Lower lobe of right lung (tissue), 2 donors: ENCODE measurements at regions not wholly inside any gene's neighbourhood (a gene's known extent, or its start where the extent isn't known, plus 50 kb on each side); places are given as distances from the start of the nearest gene placed in this dataset.

Source experiments
- ATAC-seq, 2 donors: fragments of 200-7000 bp; cut with Tn5 transposase; one replicate each; pipeline ENCODE4 v1.9.1; 2020 to 2022; ENCODE audit warnings: mild to moderate bottlenecking in 2 of 2, moderate library complexity in 2 of 2
- DNase-seq: peaks from one replicate; pipeline ENCODE4 v3.0.0-alpha.2; 2020
- H3K27ac ChIP-seq: fragments of 200-600 bp; one replicate; pipeline ENCODE4 v1.8.0; 2022
- H3K27me3 ChIP-seq: fragments of 200-600 bp; one replicate; pipeline ENCODE4 v1.8.0; 2022; ENCODE audit warnings: low read depth
- H3K36me3 ChIP-seq: fragments of 200-600 bp; one replicate; pipeline ENCODE4 v1.8.0; 2022; ENCODE audit warnings: mild to moderate bottlenecking
- H3K4me1 ChIP-seq: fragments of 200-600 bp; one replicate; pipeline ENCODE4 v1.8.0; 2022
- H3K4me3 ChIP-seq: fragments of 200-600 bp; one replicate; pipeline ENCODE4 v1.8.0; 2022; ENCODE audit warnings: mild to moderate bottlenecking
- H3K9me3 ChIP-seq: fragments of 200-600 bp; one replicate; pipeline ENCODE4 v1.8.0; 2022
- intact Hi-C: fragments of 100-400 bp; cut with DNase I; formaldehyde crosslinking; loops from one replicate; pipeline ENCODE4 v1.11.0; 2022
- TF ChIP-seq, protein P1 (sequence below): fragments of 200-600 bp; IDR thresholded peaks from one replicate; pipeline ENCODE4 v1.8.0; 2022; ENCODE audit warnings: antibody characterized with exemption, mild to moderate bottlenecking
- donor health status: DM: no; HTN: yes; CAD: no; lungs with severe emphysema.

DNA sequence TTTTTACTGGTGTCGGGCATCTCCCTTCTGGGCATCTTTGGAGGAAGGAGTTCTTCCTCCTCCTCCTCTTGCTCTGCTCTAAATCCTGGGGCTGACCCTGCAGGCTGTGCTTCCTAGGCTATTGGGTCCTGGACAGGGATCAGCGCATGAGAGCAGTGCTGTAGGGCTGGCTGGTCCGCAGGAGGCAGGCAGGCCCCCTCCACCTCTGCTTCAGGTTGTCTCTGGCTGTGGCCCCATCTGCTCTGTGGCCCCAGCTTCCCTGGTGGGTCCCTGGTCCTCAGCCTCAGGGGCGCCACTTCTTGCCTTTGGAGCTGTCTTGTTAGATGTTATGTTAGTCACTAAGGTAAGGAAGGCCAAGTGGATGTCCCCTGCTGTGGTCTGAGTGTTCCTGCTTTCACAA lies 237.3 kb upstream of the PITRM1 start:
- TF ChIP-seq, protein P1, sequence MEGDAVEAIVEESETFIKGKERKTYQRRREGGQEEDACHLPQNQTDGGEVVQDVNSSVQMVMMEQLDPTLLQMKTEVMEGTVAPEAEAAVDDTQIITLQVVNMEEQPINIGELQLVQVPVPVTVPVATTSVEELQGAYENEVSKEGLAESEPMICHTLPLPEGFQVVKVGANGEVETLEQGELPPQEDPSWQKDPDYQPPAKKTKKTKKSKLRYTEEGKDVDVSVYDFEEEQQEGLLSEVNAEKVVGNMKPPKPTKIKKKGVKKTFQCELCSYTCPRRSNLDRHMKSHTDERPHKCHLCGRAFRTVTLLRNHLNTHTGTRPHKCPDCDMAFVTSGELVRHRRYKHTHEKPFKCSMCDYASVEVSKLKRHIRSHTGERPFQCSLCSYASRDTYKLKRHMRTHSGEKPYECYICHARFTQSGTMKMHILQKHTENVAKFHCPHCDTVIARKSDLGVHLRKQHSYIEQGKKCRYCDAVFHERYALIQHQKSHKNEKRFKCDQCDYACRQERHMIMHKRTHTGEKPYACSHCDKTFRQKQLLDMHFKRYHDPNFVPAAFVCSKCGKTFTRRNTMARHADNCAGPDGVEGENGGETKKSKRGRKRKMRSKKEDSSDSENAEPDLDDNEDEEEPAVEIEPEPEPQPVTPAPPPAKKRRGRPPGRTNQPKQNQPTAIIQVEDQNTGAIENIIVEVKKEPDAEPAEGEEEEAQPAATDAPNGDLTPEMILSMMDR = no peak
- Histone ChIP-seq H3K27me3 (no peaks in the 10 kb centered on the region), H3K36me3 (no peaks in the 10 kb centered on the region), H3K4me1 (no peaks in the 10 kb centered on the region), H3K9me3 (no peaks in the 10 kb centered on the region), H3K27ac (no peak overlapping the region), H3K4me3 (no peak overlapping the region)
- no peak for DNase-seq
- no peak for ATAC-seq
- intact Hi-C loops = no loop called here

DNA sequence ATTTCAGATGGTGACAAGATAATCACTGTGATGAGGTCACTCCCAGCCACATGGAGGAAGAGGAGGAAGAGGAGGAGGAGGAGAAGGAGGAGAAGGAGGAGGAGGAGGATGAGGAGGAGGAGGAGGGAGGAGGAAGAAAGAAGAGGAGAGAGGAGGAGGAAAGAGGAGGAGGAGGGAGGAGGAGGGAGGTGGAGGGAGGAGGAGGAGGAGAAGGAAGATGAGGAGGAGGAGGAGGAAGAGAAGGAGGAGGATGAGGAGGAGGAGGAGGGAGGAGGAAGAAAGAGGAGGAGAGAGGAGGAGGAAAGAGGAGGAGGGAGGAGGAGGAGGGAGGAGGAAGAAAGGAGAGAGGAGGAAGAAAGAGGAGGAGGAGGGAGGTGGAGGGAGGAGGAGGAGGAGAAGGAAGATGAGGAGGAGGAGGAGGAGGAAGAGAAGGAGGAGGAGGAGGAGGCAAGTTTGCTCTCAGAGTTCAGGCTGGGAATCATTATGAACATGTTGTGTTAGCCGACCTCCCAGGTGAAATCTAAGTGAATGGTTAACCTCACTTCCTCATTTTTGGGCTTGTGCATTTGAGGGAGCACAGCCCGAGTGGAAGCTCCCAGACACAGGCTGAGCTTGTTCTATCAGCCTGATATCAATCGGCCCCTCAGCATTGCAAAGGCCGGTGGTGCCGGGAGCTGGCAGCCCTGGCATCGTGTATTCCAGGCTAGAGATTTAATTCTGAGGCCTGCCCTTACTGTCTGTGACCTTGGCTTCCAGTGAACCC lies 236.2 kb upstream of the PITRM1 start:
- no peaks in the 10 kb centered on the region for H3K9me3 ChIP-seq
- H3K27ac ChIP-seq = no peak overlapping the region
- intact Hi-C loops = no loop called here
- H3K36me3 ChIP-seq = no peaks in the 10 kb centered on the region
- TF ChIP-seq, protein P1 = no peak
- no peak for DNase-seq
- H3K4me3 ChIP-seq = no peak overlapping the region
- ATAC-seq = no peak
- H3K27me3 ChIP-seq = no peaks in the 10 kb centered on the region
- no peaks in the 10 kb centered on the region for H3K4me1 ChIP-seq

DNA sequence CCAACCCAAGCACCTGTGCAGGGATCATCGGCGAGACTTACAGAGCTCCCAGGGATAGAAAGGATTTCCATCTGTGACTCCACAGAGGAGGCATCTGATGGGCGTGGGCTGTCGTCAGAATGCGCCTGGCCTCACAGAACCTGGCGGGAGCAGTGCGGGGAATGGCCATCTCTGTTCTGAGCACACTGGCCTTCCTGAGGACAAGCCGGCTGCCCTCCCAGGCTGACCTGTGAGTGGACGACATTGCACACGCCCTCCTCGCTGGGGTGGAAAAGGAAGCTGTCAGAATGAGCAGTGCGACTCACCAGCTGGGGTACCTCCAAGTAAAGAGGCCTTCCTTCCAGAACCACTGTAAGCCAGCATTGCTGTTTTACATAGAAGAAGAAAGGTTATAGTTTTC lies 234.6 kb upstream of the PITRM1 start:
- Histone ChIP-seq H3K27ac (no peak overlapping the region), H3K9me3 (no peaks in the 10 kb centered on the region), H3K27me3 (no peaks in the 10 kb centered on the region), H3K36me3 (no peaks in the 10 kb centered on the region), H3K4me1 (no peaks in the 10 kb centered on the region), H3K4me3 (no peak overlapping the region)
- DNase-seq = no peak
- ATAC-seq = no peak
- intact Hi-C loops = no loop called here
- TF ChIP-seq, protein P1 = no peak

DNA sequence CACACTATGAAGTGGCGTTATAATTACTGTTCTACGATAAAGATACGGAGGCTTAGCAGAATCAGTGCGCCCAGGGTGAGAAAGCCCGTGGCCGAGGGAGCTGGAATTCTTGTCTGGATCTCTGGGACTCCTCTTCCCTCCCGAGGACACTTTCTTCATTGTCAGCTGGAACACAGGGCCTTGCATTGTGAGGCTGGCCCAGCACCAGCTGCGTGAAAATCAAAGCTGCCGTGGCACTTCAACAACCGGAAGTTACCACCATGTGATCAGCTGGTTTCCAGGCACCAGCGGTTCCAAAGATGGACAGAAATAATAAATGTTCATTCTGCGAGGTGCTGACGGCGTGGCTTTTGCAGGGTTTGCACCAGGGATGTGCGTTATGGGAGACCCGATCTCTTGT lies 234.0 kb upstream of the PITRM1 start:
- no peak overlapping the region for H3K4me3 ChIP-seq
- no peaks in the 10 kb centered on the region for H3K27me3 ChIP-seq
- no peaks in the 10 kb centered on the region for H3K4me1 ChIP-seq
- no peaks in the 10 kb centered on the region for H3K9me3 ChIP-seq
- H3K36me3 ChIP-seq = no peaks in the 10 kb centered on the region
- ATAC-seq = no peak
- H3K27ac ChIP-seq = no peak overlapping the region
- TF ChIP-seq, protein P1 = no peak
- intact Hi-C loops = no loop called here
- no peak for DNase-seq

DNA sequence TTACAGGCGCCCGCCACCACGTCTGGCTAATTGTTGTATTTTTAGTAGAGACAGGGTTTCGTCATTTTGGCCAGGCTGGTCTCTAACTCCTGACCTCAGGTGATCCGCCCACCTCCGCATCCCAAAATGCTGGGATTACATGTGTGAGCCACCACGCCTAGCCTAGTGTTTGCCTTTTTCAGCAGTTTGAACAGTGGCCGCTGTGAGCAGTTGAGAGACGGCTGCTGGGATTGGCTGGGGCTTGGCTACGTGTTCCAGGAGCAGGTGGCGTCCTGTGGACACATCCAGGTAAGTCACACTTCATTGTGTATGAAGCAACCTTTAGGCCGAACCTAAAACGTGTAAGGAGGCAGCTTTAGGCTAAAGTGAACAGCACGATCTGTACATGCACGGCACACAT lies 231.8 kb upstream of the PITRM1 start:
- TF ChIP-seq, protein P1 = no peak
- Histone ChIP-seq H3K27me3 (no peaks in the 10 kb centered on the region), H3K9me3 (no peaks in the 10 kb centered on the region), H3K4me3 (no peak overlapping the region), H3K27ac (no peak overlapping the region), H3K4me1 (no peaks in the 10 kb centered on the region), H3K36me3 (no peaks in the 10 kb centered on the region)
- intact Hi-C loops = no loop called here
- ATAC-seq = no peak
- DNase-seq = no peak
